ACC112 (cell line): ENCODE measurements at regions not wholly inside any gene's neighbourhood (a gene's known extent, or its start where the extent isn't known, plus 50 kb on each side); places are given as distances from the start of the nearest gene placed in this dataset.

Source experiments
- H2AFZ ChIP-seq: fragments of 200-600 bp; sonication (generic); one replicate; pipeline ENCODE4 v1.6.0; 2017; ENCODE audit warnings: antibody characterized with exemption, low read length; ENCODE audit not compliant: unreplicated experiment
- H3K27ac ChIP-seq: fragments of 200-600 bp; sonication (generic); 2 replicates; pipeline ENCODE4 v1.5.1; 2014; ENCODE audit warnings: low read depth, mild to moderate bottlenecking, antibody characterized with exemption, low read length, moderate library complexity
- H3K27me3 ChIP-seq: fragments of 200-600 bp; sonication (generic); 2 replicates; pipeline ENCODE4 v1.6.1; 2014; ENCODE audit warnings: mild to moderate bottlenecking, antibody characterized with exemption, low read length, moderate library complexity, mixed read lengths; ENCODE audit not compliant: insufficient read depth
- H3K36me3 ChIP-seq: fragments of 200-600 bp; sonication (generic); 2 replicates; pipeline ENCODE4 v1.6.1; 2016; ENCODE audit warnings: mild to moderate bottlenecking, antibody characterized with exemption, low read length, moderate library complexity, mixed read lengths; ENCODE audit not compliant: insufficient read depth
- H3K4me1 ChIP-seq: fragments of 200-600 bp; sonication (generic); one replicate; pipeline ENCODE4 v1.6.1; 2016; ENCODE audit warnings: low read length, mixed read lengths; ENCODE audit not compliant: insufficient read depth, unreplicated experiment, control insufficient read depth
- H3K4me3 ChIP-seq: fragments of 200-600 bp; sonication (generic); 2 replicates; pipeline ENCODE4 v1.5.1; 2014; ENCODE audit warnings: mild to moderate bottlenecking, low read depth, low read length
- H3K79me2 ChIP-seq: fragments of 200-600 bp; sonication (generic); one replicate; pipeline ENCODE4 v1.6.0; 2016; ENCODE audit warnings: low read length; ENCODE audit not compliant: control insufficient read depth, unreplicated experiment, insufficient read depth

- no peak overlapping the region for H2AFZ ChIP-seq
- H3K27me3 ChIP-seq = no peaks in the 10 kb centered on the region
- H3K4me3 ChIP-seq = no peak overlapping the region
- no peaks in the 10 kb centered on the region for H3K79me2 ChIP-seq
- no peaks in the 10 kb centered on the region for H3K36me3 ChIP-seq
- no peak overlapping the region for H3K27ac ChIP-seq
- peaks cover 40% of the 10 kb centered on the region for H3K4me1 ChIP-seq
Observed at GRCh38 chr2:150594299-150594698, 106.8 kb upstream of the RND3 start.

DNA sequence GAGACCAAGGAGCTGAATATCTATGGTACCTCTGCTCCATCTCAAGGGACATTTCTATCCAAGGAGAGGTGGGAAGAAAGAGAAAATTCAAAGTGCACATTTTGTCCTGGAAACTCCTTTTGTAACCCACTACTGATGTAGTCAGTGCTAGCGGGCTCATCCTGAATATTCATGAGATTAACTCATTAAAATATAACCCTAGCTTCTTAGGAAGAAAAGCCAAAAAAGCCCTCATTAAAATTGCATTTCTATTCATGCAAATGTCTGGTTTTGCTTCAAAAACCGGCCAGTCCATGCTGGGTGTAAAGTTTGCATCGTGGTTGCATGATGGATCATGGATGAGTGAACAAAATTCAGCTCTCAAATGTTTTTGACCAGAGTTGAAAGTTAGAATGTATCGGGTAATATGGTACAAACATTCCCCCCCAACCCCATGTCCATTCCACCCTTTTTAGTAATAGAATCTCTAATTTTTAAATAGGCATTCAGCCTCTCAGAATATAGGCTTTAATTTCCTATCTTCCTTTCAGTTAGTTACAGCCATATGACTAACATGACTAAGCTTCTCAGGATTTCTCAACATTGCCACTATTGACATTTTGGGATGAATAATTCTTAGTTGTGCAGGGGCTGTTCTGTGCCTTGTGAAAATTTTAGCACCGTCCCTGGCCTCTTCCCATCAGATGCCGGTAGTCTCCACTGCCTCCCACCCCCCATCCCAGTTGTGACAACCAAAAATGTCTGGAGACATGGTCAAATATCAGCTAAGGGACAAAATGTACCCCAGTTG, 104.2 kb upstream of the RND3 start:
- Histone ChIP-seq H3K4me3 (peak overlapping the region; percentile 42; the same call in 1 of the 2 replicates), H3K27ac (peak overlapping the region; percentile 76), H2AFZ (peak overlapping the region; percentile 10), H3K4me1 (peaks cover 51% of the 10 kb centered on the region), H3K79me2 (no peaks in the 10 kb centered on the region), H3K36me3 (no peaks in the 10 kb centered on the region), H3K27me3 (no peaks in the 10 kb centered on the region)

GRCh38 chr2:150589681-150590080, 102.2 kb upstream of the RND3 start:
- H3K4me3 ChIP-seq = no peak overlapping the region
- no peak overlapping the region for H3K27ac ChIP-seq
- no peaks in the 10 kb centered on the region for H3K79me2 ChIP-seq
- H3K36me3 ChIP-seq = no peaks in the 10 kb centered on the region
- peaks cover 57% of the 10 kb centered on the region for H3K4me1 ChIP-seq
- no peak overlapping the region for H2AFZ ChIP-seq
- no peaks in the 10 kb centered on the region for H3K27me3 ChIP-seq

DNA sequence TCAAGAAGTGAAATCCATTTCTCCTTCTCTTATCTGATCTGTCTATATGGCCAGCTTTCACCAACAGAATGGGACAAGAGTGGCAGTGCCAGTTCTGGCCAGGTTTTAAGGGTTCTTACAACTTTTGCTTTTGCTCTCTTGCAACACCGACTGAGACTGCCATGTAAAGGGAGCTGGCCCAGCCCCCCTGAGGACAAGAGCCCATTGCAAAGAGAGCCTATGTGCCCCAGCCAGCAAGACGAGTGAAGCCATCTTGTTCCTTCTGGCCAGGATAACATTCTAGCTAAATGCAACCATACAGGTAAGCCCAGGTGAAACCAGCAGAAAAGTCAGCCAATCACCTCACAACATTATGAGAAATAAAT, 101.0 kb upstream of the RND3 start:
- H3K4me3 ChIP-seq = no peak overlapping the region
- H3K36me3 ChIP-seq = no peaks in the 10 kb centered on the region
- peak overlapping the region; percentile 97 for H3K27ac ChIP-seq
- no peaks in the 10 kb centered on the region for H3K27me3 ChIP-seq
- H3K79me2 ChIP-seq = no peaks in the 10 kb centered on the region
- peaks cover 57% of the 10 kb centered on the region for H3K4me1 ChIP-seq
- H2AFZ ChIP-seq = no peak overlapping the region

DNA sequence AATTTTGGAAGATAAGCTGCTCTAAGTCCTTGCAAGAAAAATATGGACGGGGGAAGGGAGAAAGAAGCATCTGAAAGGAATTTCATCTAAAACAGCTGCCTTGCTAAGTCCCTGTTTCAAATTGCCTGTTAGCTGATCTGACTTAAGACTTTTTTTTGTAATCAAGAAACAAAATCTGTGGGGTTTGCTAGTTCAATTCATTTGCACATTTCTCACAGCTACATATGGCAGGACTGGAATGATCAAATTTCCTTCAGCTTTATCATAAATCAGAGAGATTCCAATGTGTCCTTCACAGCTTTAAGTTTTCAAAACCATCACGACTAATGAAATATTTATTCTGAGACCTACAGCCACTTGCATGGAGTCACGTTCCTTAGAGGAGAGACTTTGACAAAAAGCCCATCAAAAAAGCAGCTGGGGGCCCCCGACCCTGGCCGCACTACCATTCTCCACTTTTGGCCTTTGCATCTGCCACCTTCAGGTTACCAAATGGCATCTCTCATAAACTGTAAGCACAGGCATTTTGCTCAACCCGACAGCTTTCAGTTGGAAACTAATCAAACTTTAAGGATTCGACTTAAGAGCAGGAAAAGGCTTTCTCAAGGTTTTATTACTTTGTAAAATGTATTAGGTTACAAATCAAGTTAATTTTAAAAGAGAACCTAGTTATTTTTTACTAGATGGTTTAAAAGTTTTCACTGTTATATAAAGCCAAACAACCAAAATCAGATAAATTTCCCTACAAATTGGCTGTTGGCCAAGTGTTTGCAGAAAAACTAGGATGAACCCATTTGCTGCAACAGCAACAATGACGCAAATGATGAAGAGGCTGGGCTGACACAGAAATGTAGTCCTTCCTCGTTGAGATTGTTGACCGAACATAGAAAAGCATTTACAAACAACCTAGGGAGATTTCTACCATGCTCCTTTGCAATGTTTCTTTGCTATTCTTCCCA, 100.4 kb upstream of the RND3 start:
- peak overlapping the region; percentile 97 for H3K27ac ChIP-seq
- H3K79me2 ChIP-seq = no peaks in the 10 kb centered on the region
- no peaks in the 10 kb centered on the region for H3K27me3 ChIP-seq
- H3K36me3 ChIP-seq = no peaks in the 10 kb centered on the region
- peak overlapping the region; percentile 71 for H2AFZ ChIP-seq
- H3K4me1 ChIP-seq = peaks cover 57% of the 10 kb centered on the region
- H3K4me3 ChIP-seq = peak overlapping the region; percentile 36; the same call in 1 of the 2 replicates

DNA sequence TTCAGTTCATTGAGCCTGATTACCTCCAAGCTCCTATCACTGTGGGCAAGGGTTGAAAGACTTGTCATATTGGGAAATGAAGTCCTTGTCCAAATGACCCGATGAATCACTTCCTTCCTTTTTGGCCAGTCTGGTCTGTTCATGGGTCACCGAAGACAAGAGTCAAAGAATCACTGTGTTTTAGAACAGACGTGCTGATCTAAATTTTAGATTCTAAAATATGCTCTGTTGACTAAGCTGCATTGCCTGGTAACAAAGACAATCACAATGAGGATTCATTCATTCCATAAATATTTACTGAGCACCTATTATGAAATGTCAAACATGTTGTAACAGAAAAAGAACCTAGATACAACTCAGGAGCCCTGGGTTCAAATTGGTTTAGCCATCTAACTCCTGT, 99.4 kb upstream of the RND3 start:
- Histone ChIP-seq H3K79me2 (no peaks in the 10 kb centered on the region), H3K27me3 (no peaks in the 10 kb centered on the region), H3K27ac (peak overlapping the region; percentile 97), H3K36me3 (no peaks in the 10 kb centered on the region), H3K4me3 (no peak overlapping the region), H3K4me1 (peaks cover 49% of the 10 kb centered on the region), H2AFZ (no peak overlapping the region)

GRCh38 chr2:150585221-150585971, 97.9 kb upstream of the RND3 start:
- Histone ChIP-seq H3K4me1 (peaks cover 40% of the 10 kb centered on the region), H3K79me2 (no peaks in the 10 kb centered on the region), H3K4me3 (no peak overlapping the region), H3K27ac (peak overlapping the region; percentile 97), H3K36me3 (no peaks in the 10 kb centered on the region), H3K27me3 (no peaks in the 10 kb centered on the region), H2AFZ (no peak overlapping the region)

DNA sequence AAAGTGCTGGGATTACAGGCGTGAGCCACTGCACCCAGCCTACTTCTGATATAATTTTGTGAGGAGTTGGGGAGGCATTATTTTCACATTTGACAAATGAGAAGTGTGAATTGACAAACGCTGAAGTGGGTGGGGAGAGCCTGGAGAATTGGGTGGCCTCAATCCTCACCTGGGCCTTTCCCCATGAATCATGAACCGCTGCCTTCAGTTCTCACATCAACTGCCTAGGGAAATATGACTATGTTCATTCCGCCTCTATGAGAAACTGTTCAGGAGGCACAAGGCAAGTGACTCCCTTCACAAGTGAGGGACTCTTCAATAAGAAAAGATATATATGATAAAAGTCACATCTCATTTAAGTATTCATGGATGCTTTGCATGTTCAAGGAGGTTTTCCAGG, 96.6 kb upstream of the RND3 start:
- Histone ChIP-seq H3K27ac (no peak overlapping the region), H3K79me2 (no peaks in the 10 kb centered on the region), H3K4me1 (peaks cover 35% of the 10 kb centered on the region), H3K4me3 (no peak overlapping the region), H3K36me3 (no peaks in the 10 kb centered on the region), H2AFZ (no peak overlapping the region), H3K27me3 (no peaks in the 10 kb centered on the region)

GRCh38 chr2:150581717-150582472, 94.4 kb upstream of the RND3 start:
- Histone ChIP-seq H3K27me3 (no peaks in the 10 kb centered on the region), H3K27ac (no peak overlapping the region), H3K4me3 (no peak overlapping the region), H3K36me3 (no peaks in the 10 kb centered on the region; the same call in 1 of the 2 replicates), H2AFZ (no peak overlapping the region), H3K79me2 (no peaks in the 10 kb centered on the region), H3K4me1 (peaks cover 20% of the 10 kb centered on the region)

DNA sequence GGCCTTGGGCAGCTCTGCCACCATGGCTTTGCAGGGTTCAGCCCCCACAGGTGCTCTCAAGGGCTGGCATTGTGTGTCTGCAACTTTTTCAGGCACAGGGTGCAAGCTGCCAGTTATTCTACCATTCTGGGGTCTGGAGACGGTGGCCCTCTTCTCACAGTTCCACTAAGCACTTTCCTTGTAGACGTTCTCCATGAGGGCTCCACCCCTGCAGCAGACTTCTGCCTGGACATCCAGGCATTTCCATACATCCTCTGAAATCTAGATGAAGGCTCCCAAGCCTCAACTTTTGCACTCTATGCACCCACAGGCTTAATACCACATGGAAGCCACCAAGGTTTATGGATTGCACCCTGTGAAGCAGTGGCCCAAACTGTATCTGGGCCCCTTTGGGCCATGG, 91.0 kb upstream of the RND3 start:
- Histone ChIP-seq H3K79me2 (no peaks in the 10 kb centered on the region), H3K27me3 (no peaks in the 10 kb centered on the region), H3K4me1 (no peaks in the 10 kb centered on the region), H3K27ac (no peak overlapping the region), H3K36me3 (no peaks in the 10 kb centered on the region; the same call in 1 of the 2 replicates), H2AFZ (no peak overlapping the region), H3K4me3 (no peak overlapping the region)
